Muscle of leg (tissue), 3 donors: ENCODE measurements at regions not wholly inside any gene's neighbourhood (a gene's known extent, or its start where the extent isn't known, plus 50 kb on each side); places are given as distances from the start of the nearest gene placed in this dataset.

Source experiments
- DNase-seq: peaks from one replicate; pipeline ENCODE4 v3.0.0; 2013
- H3K27ac ChIP-seq: one replicate; pipeline ENCODE4 v1.5.1; 2013; ENCODE audit warnings: mild to moderate bottlenecking, low read length, control low read depth
- H3K27me3 ChIP-seq: one replicate; pipeline ENCODE4 v1.6.1; 2013; ENCODE audit warnings: low read length; ENCODE audit not compliant: control insufficient read depth, insufficient read depth
- H3K36me3 ChIP-seq: one replicate; pipeline ENCODE4 v1.6.1; 2013; ENCODE audit warnings: low read length; ENCODE audit not compliant: control insufficient read depth, insufficient read depth
- H3K4me1 ChIP-seq: one replicate; pipeline ENCODE4 v1.6.1; 2013; ENCODE audit warnings: low read length; ENCODE audit not compliant: control insufficient read depth, insufficient read depth
- H3K4me3 ChIP-seq: one replicate; pipeline ENCODE4 v1.5.1; 2013; ENCODE audit warnings: low read length, control low read depth
- H3K9me3 ChIP-seq: replicated peaks from 2 replicates; pipeline ENCODE4 v1.6.1; 2013; ENCODE audit warnings: low read depth, low read length; ENCODE audit not compliant: control insufficient read depth
- WGBS: methylation state at CpG from one replicate; pipeline ENCODE4 v1.1.5; 2013; ENCODE audit warnings: missing lambda C conversion rate; ENCODE audit not compliant: insufficient coverage; 5-methylcytosine and 5-hydroxymethylcytosine counted together

DNA sequence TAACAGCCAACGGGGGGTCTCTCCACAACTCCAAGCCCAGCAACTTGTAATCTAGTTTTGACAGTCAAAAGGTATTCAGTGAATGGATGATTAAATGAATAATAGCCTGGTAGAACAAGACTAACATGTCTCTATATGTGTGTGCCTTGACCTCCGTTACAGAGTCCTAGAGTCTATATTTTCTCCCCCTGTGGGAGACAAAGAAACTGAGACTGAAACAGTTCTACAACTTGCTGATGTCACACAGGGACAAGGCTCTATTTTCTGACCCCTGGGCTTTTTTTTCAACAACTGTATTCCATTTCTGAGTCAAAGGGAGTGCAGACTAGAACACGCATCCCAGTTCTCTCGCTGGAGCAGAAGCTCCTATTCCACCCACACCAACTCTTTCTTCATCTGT, 223.6 kb upstream of the AGAP1 start:
- 80% methylated on average over 1 of the region's 4 CpGs for WGBS
- Histone ChIP-seq H3K4me1 (peaks cover 2% of the 10 kb centered on the region), H3K9me3 (no peaks in the 10 kb centered on the region), H3K27ac (no peak overlapping the region), H3K36me3 (no peaks in the 10 kb centered on the region), H3K27me3 (peaks cover 2% of the 10 kb centered on the region), H3K4me3 (no peak overlapping the region)
- DNase-seq: no peak

DNA sequence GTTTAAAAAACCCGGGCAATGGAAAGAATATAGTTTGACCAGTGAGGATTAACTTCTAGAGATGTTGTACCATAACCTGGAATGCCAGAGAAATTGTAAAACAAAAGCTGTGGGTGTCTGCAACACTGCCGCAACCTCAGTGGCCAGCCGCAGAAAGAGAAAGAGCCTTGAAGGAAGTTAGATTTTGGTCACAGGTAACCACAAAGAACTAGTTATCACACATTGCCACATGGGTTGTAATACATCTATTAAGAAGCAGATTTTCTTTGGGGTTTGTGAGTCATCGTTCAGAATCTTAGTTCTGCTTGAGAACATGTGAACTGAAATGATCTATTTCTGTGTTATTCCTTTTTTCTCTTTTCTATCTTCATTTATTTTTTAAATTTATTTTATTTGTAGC, 222.9 kb upstream of the AGAP1 start:
- H3K36me3 ChIP-seq: no peaks in the 10 kb centered on the region
- no peaks in the 10 kb centered on the region for H3K9me3 ChIP-seq
- no peak overlapping the region for H3K4me3 ChIP-seq
- no peak for DNase-seq
- H3K27ac ChIP-seq: no peak overlapping the region
- no CpG with 5 or more reads among the region's 4 CpGs for WGBS
- no peaks in the 10 kb centered on the region for H3K4me1 ChIP-seq
- H3K27me3 ChIP-seq: peaks cover 2% of the 10 kb centered on the region

DNA sequence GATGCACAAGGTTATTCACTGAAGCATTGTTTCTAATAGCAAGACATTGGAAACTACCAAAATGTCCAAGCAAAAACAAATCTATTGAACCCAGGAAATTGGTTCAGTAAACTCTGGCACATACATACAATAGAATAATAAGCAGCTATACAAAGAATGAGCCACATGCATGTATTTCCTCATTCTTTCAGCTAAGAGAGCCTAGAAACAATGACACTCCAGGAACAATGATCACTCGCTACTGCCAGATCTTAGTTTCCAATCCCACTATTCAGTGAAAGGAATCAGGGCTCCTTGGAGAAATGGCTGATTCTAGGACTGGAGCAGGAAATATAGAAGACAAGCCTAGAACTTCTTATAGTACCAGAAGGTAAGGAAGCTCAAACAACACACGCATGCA, 221.9 kb upstream of the AGAP1 start:
- Histone ChIP-seq H3K4me3 (no peak overlapping the region), H3K27ac (no peak overlapping the region), H3K27me3 (no peaks in the 10 kb centered on the region), H3K36me3 (no peaks in the 10 kb centered on the region), H3K9me3 (no peaks in the 10 kb centered on the region), H3K4me1 (no peaks in the 10 kb centered on the region)
- no CpG with 5 or more reads among the region's 2 CpGs for WGBS
- no peak for DNase-seq

DNA sequence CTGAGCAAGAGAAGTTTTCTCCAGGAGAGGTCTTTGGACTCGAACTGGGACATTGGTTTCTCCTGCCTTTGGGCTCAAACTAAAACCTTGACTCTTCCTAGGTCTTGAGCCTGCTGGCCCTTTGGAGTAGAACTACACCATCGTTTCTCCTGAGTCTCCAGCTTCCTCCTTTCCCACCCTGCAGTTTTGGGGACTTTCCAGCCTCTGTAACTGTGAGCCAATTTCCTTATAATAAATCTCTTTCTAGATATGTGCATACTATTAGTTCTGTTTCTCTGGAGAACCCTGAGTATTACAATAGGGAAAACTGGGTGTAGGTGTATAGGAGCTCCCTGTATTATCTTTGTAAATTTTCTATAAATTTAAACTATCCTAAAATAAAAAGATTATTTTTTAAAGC, 219.8 kb upstream of the AGAP1 start:
- no peaks in the 10 kb centered on the region for H3K9me3 ChIP-seq
- no peak overlapping the region for H3K27ac ChIP-seq
- H3K27me3 ChIP-seq: no peaks in the 10 kb centered on the region
- H3K4me3 ChIP-seq: no peak overlapping the region
- no peaks in the 10 kb centered on the region for H3K36me3 ChIP-seq
- no peak for DNase-seq
- 80% methylated on average over 1 of the region's 2 CpGs for WGBS
- H3K4me1 ChIP-seq: no peaks in the 10 kb centered on the region

DNA sequence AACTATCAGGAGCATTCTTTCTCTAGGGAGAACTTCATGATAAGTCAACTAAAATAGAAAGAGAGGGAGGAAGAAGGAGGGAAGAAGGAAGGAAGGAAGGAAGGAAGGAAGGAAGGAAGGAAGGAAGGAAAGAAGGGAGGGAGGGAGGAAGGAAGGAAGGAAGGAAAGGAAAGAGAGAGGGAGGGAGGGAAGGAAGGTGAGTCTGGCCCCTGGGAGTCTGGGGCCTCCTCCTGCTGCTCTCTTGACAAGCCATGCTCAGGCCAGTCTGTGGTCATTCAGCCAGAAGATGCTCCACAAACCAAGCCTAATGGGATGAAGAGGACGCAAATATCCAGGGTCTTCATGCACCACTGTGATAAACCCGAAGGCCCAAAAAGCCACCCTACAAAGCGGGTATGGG, 216.4 kb upstream of the AGAP1 start:
- WGBS: no CpG with 5 or more reads among the region's 3 CpGs
- H3K4me1 ChIP-seq: no peaks in the 10 kb centered on the region
- no peak overlapping the region for H3K27ac ChIP-seq

DNA sequence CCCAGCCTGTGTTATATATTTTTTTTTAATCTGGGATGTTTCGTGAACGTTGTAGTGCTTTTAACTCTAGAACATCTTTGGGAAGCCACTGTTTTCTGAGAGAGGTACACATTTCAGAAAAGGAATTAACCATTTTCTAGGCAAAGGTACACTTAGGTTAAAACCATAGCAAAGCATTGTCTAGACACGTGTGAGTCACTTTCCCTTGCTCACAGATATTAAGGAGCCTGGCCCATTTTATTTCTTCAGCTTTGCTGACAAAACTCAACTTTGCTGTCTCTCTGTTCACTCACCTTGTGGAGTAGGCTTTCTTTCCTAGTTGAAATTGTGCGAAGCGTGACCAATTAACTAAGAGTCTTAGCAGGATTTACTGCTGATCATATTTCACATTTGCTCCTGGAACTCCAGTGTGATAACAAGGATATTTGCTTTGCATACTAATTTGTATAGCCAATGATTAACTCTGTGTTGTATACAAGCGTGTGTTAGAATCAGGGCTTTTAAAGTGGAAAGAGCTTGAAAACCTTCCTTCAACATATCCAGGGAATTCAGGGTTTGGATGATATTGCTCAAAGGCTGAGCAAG, 215.0 kb upstream of the AGAP1 start:
- H3K27me3 ChIP-seq: no peaks in the 10 kb centered on the region
- no peak overlapping the region for H3K27ac ChIP-seq
- H3K9me3 ChIP-seq: no peaks in the 10 kb centered on the region
- no peak for DNase-seq
- H3K36me3 ChIP-seq: no peaks in the 10 kb centered on the region
- WGBS: 100% methylated on average over 1 of the region's 6 CpGs
- H3K4me1 ChIP-seq: no peaks in the 10 kb centered on the region
- H3K4me3 ChIP-seq: no peak overlapping the region

More for the DNA sequence above, 216.4 kb upstream of the AGAP1 start:
- no peak overlapping the region for H3K4me3 ChIP-seq
- H3K36me3 ChIP-seq: no peaks in the 10 kb centered on the region
- H3K9me3 ChIP-seq: no peaks in the 10 kb centered on the region
- DNase-seq: no peak
- no peaks in the 10 kb centered on the region for H3K27me3 ChIP-seq

DNA sequence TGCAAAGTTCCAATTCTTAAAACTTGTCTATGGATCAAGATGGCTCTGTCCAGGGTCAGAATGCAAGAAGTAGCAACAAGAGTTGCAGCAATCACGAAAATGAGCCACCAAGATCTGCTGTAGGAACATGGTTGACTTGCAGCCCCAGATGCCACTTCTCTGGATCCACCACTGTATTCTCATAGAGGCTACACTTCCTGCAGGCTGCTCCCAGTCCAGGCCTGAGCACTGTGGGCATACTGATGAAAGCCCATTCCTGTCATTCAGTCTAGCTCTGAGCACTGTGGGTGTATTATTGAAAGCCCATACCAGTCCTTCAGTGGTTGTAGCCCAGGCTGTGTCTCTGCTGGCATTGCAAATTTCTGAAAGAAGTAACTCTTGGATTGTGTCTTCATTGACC, 213.9 kb upstream of the AGAP1 start:
- no peak for DNase-seq
- no peak overlapping the region for H3K27ac ChIP-seq
- no peaks in the 10 kb centered on the region for H3K36me3 ChIP-seq
- no peaks in the 10 kb centered on the region for H3K27me3 ChIP-seq
- H3K9me3 ChIP-seq: no peaks in the 10 kb centered on the region
- no peaks in the 10 kb centered on the region for H3K4me1 ChIP-seq
- 89% methylated on average over 1 of the region's 1 CpG for WGBS
- no peak overlapping the region for H3K4me3 ChIP-seq

DNA sequence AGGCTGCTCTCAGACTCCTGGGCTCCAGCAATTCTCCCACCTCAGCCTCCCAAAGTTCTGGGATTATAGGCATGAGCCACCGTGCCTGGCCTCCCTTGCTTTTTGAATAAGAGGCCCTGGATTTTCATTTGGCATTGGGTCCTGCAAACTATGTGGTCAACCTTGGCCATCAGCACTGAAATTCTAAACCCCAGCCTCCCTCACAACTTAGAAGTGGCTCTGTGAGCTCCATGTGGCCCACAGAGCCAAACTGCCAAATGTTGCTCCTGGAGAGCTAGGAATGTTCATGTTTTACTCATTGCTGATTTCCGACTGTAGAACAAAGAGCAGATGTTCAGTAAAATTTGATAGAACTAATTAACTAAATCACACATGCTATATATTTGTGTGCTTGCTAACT, 210.6 kb upstream of the AGAP1 start:
- Histone ChIP-seq H3K36me3 (no peaks in the 10 kb centered on the region), H3K27ac (no peak overlapping the region), H3K4me3 (no peak overlapping the region), H3K9me3 (peaks cover 2% of the 10 kb centered on the region), H3K4me1 (no peaks in the 10 kb centered on the region), H3K27me3 (peaks cover 2% of the 10 kb centered on the region)
- DNase-seq: peak; percentile 28
- 50% methylated on average over 1 of the region's 2 CpGs for WGBS

DNA sequence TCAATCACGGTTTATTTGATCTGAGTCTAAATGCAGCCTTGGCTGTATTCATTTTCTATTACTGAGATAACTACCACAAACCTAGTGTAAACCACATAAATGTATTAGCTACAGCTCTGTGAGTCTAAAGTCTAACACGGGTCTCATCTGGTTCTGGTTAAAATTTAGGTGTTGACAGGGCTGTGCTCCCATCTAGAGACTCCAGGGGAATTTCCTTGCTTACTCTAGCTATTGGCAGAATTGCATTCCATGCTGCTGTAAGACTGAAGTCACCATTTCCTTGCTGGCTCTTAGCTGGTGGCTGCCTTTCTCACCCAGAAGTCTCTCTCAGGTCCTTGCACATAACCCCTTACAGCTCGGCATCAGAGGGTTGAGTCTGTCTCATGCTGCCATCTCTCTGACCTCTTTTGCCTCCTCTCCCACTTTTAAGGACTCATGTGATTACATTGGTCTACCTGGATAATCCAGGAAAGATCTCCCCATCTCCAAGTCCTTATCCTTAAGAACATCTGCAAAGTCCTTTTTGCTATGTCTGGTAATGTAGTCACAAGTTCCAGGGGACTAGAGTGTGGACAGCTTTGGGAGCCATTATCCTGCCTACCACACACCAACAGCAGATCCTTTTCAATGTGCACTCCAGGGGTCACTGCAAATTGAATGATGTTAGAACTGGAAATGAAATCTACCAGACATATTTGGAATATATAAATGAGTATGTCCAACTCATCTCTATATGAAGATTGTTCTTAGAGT, 207.0 kb upstream of the AGAP1 start:
- H3K4me1 ChIP-seq: no peaks in the 10 kb centered on the region
- H3K4me3 ChIP-seq: no peak overlapping the region
- no peak overlapping the region for H3K27ac ChIP-seq
- H3K9me3 ChIP-seq: peaks cover 2% of the 10 kb centered on the region
- WGBS: 20% methylated on average over 2 of the region's 3 CpGs
- DNase-seq: peak; percentile 63
- no peaks in the 10 kb centered on the region for H3K36me3 ChIP-seq
- H3K27me3 ChIP-seq: peaks cover 2% of the 10 kb centered on the region

DNA sequence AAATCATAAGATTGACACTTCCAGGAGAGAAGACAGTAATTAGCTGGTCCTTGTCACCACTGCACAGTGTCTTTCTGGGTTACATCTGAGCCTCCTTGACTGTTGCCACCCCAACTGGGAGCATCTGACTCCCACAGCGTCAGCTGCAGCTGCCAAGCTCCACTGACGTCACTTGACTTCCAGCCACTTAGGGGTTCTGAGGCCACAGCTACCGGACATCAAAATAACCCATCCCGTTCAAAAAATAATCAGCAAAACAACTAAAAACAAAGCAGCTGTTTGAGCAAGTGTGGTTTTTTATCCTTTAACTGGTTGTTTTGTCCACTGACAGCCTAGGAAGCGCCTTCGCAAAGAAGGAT, 206.5 kb upstream of the AGAP1 start:
- Histone ChIP-seq H3K27me3 (peaks cover 2% of the 10 kb centered on the region), H3K4me3 (no peak overlapping the region), H3K9me3 (peaks cover 2% of the 10 kb centered on the region), H3K36me3 (no peaks in the 10 kb centered on the region), H3K27ac (no peak overlapping the region), H3K4me1 (no peaks in the 10 kb centered on the region)
- DNase-seq: no peak
- 0% methylated on average over 1 of the region's 6 CpGs for WGBS

DNA sequence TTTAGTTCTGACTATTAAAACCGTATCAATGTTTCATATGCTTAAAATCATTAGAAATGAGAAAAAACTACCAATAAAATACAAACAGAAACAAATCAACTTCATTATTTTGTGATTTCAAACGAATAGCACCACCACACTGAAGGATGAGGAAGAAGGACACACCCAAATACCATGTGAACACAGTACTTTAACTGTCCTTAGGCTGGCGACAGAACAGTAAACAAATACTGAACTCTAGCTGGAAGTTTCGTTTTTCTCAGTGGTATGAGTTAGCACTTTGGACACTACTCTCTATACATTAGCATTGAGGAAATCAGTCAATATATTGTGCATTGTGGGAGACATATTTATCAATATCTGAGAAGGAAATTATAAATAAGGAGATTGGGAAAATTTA, 202.4 kb upstream of the AGAP1 start:
- no peaks in the 10 kb centered on the region for H3K36me3 ChIP-seq
- H3K4me3 ChIP-seq: no peak overlapping the region
- H3K9me3 ChIP-seq: no peaks in the 10 kb centered on the region
- WGBS: no CpG with 5 or more reads among the region's 4 CpGs
- DNase-seq: no peak
- H3K4me1 ChIP-seq: no peaks in the 10 kb centered on the region
- peaks cover 5% of the 10 kb centered on the region for H3K27me3 ChIP-seq
- H3K27ac ChIP-seq: no peak overlapping the region
